B cell (primary cell): ENCODE measurements at regions not wholly inside any gene's neighbourhood (a gene's known extent, or its start where the extent isn't known, plus 50 kb on each side); places are given as distances from the start of the nearest gene placed in this dataset.

Source experiments
- ATAC-seq: fragments of 200-7000 bp; cut with Tn5 transposase; one replicate; pipeline ENCODE4 v1.10.0; 2021; ENCODE audit warnings: low read depth, mild to moderate bottlenecking, moderate number of reproducible peaks, moderate library complexity
- CTCF ChIA-PET: fragments of 350-600 bp; sonication (Branson Sonifier 250); formaldehyde crosslinking; loops from one replicate; lab custom pipeline; 2021; ENCODE audit warnings: antibody characterized with exemption, inconsistent platforms; lab: Charles Lee
- POLR2A ChIA-PET: fragments of 350-600 bp; sonication (Branson Sonifier 250); formaldehyde crosslinking; loops from one replicate; lab custom pipeline; 2021; ENCODE audit warnings: antibody characterized with exemption; lab: Charles Lee
- DNase-seq: peaks from one replicate; pipeline ENCODE4 v3.0.0; 2013
- H2AFZ ChIP-seq: 2 replicates; pipeline ENCODE4 v1.6.1; 2012; ENCODE audit warnings: mild to moderate bottlenecking, low read depth, low read length; ENCODE audit not compliant: insufficient read depth, poor library complexity, severe bottlenecking
- H3K27ac ChIP-seq, 2 donors: 1 replicate in 1 of 2; 2 replicates in 1 of 2; pipeline ENCODE4 v1.5.1; 2012 to 2013; ENCODE audit warnings: low read length in 2 of 2, mild to moderate bottlenecking in 2 of 2, moderate library complexity in 1 of 2
- H3K27me3 ChIP-seq, 4 experiments: fragments of 200-600 bp in 1 of 4; sonication (generic) in 1 of 4; replicated peaks in 1 of 4; 1 replicate in 2 of 4; 2 replicates in 2 of 4; pipeline versions ENCODE4 v1.6.1 to v1.7.0; 2013 to 2016; ENCODE audit warnings: low read length in 3 of 4, mild to moderate bottlenecking in 2 of 4, mixed read lengths in 1 of 4, moderate library complexity in 1 of 4; ENCODE audit not compliant: insufficient read depth in 4 of 4, control insufficient read depth in 3 of 4; ENCODE audit errors: control extremely low read depth in 1 of 4
- H3K36me3 ChIP-seq, 2 experiments: replicated peaks in 1 of 2; 1 replicate in 1 of 2; 2 replicates in 1 of 2; pipeline versions ENCODE4 v1.6.1 to v1.7.1; 2013; ENCODE audit warnings: low read length in 1 of 2; ENCODE audit not compliant: insufficient read depth in 2 of 2, control insufficient read depth in 1 of 2; ENCODE audit errors: control extremely low read depth in 1 of 2, extremely low read depth in 1 of 2
- H3K4me1 ChIP-seq, 2 donors: fragments of 200-600 bp in 1 of 2; sonication (generic) in 1 of 2; 1 replicate in 1 of 2; 2 replicates in 1 of 2; pipeline versions ENCODE4 v1.5.1 to v1.6.1; 2013 to 2017; ENCODE audit warnings: low read length in 2 of 2; ENCODE audit not compliant: control insufficient read depth in 2 of 2, insufficient read depth in 2 of 2
- H3K4me2 ChIP-seq: replicated peaks from 2 replicates; pipeline ENCODE3; 2012; ENCODE audit warnings: mild to moderate bottlenecking, low read depth, low read length; ENCODE audit not compliant: poor library complexity, severe bottlenecking
- H3K4me3 ChIP-seq, 5 experiments: fragments of 200-600 bp in 1 of 5; sonication (generic) in 1 of 5; 1 replicate in 3 of 5; 2 replicates in 2 of 5; pipeline versions ENCODE4 v1.5.1 to v1.7.0; 2011 to 2016; ENCODE audit warnings: low read length in 4 of 5, mild to moderate bottlenecking in 4 of 5, low read depth in 2 of 5, control low read depth in 1 of 5, moderate library complexity in 1 of 5; ENCODE audit not compliant: insufficient read depth in 1 of 5; ENCODE audit errors: control extremely low read depth in 1 of 5, extremely low read depth in 1 of 5
- H3K79me2 ChIP-seq: fragments of 200-600 bp; sonication (generic); one replicate; pipeline ENCODE4 v1.6.0; 2016; ENCODE audit warnings: low read length; ENCODE audit not compliant: control insufficient read depth, insufficient read depth
- H3K9ac ChIP-seq: fragments of 200-600 bp; sonication (generic); 2 replicates; pipeline ENCODE4 v1.6.1; 2017; ENCODE audit warnings: mild to moderate bottlenecking, low read length, moderate library complexity
- H3K9me3 ChIP-seq, 3 donors: one replicate each; pipeline versions ENCODE4 v1.6.1 to v1.7.1; 2013; ENCODE audit warnings: low read length in 2 of 3; ENCODE audit not compliant: control insufficient read depth in 2 of 3, insufficient read depth in 1 of 3; ENCODE audit errors: control extremely low read depth in 1 of 3
- H4K20me1 ChIP-seq: 2 replicates; pipeline ENCODE4 v1.6.0; 2012; ENCODE audit warnings: mild to moderate bottlenecking, low read length; ENCODE audit not compliant: insufficient read depth, control insufficient read depth, poor library complexity, severe bottlenecking
- H3K27ac Mint-ChIP-seq: one replicate; pipeline ENCODE4 v1.8.0; 2021; ENCODE audit warnings: mixed read lengths
- H3K27me3 Mint-ChIP-seq: one replicate; pipeline ENCODE4 v1.8.0; 2021; ENCODE audit warnings: mixed read lengths
- H3K4me1 Mint-ChIP-seq: one replicate; pipeline ENCODE4 v1.8.0; 2021; ENCODE audit warnings: mixed read lengths
- H3K4me3 Mint-ChIP-seq: one replicate; pipeline ENCODE4 v1.8.0; 2021; ENCODE audit warnings: mixed read lengths
- H3K9me3 Mint-ChIP-seq: one replicate; pipeline ENCODE4 v1.8.0; 2022; ENCODE audit warnings: mixed read lengths; ENCODE audit not compliant: insufficient read depth
- CTCF ChIP-seq: fragments of 200-600 bp; IDR thresholded peaks from one replicate; pipeline ENCODE4 v1.8.0; 2022; ENCODE audit warnings: antibody characterized with exemption, mild to moderate bottlenecking
- EZH2 ChIP-seq: IDR thresholded peaks from 2 replicates; pipeline ENCODE4 v1.6.1; 2012; ENCODE audit warnings: borderline replicate concordance, low read depth, mild to moderate bottlenecking, moderate library complexity, low read length; ENCODE audit not compliant: insufficient read depth, poor library complexity, severe bottlenecking
- WGBS: methylation state at CpG from one replicate; pipeline ENCODE4 v1.1.5; 2013; ENCODE audit warnings: missing lambda C conversion rate; ENCODE audit not compliant: insufficient coverage; 5-methylcytosine and 5-hydroxymethylcytosine counted together
- intact Hi-C: fragments of 100-400 bp; cut with micrococcal nuclease; formaldehyde crosslinking; loops from one replicate; pipeline ENCODE4 v1.10.0; 2022

GRCh38 chr3:28036599-28037575 lies 204.5 kb upstream of the CMC1 start:
- POLR2A ChIA-PET, result no interaction called here
- no peak overlapping the region for H3K4me3 ChIP-seq
- H2AFZ ChIP-seq, result no peak overlapping the region
- no peaks in the 10 kb centered on the region for H3K27me3 ChIP-seq
- CTCF ChIA-PET, result no interaction called here
- no peak for ATAC-seq
- TF ChIP-seq EZH2 (no peak), CTCF (no peak)
- Mint-ChIP-seq H3K4me1 (no peaks in the 10 kb centered on the region), H3K27me3 (peaks cover 4% of the 10 kb centered on the region), H3K27ac (no peak overlapping the region), H3K9me3 (peaks cover 3% of the 10 kb centered on the region), H3K4me3 (no peak overlapping the region)
- no peak for DNase-seq
- H4K20me1 ChIP-seq, result no peaks in the 10 kb centered on the region
- no peaks in the 10 kb centered on the region for H3K4me1 ChIP-seq
- no peak overlapping the region for H3K9ac ChIP-seq
- H3K36me3 ChIP-seq, result no peaks in the 10 kb centered on the region
- H3K4me2 ChIP-seq, result no peak overlapping the region
- no peak overlapping the region for H3K27ac ChIP-seq
- WGBS, result 100% methylated on average over 1 of the region's 4 CpGs
- peaks cover 0 to 9% (median 0%) of the 10 kb centered on the region in 3 donors for H3K9me3 ChIP-seq
- no peaks in the 10 kb centered on the region for H3K79me2 ChIP-seq
- intact Hi-C loops, result no loop called here

GRCh38 chr3:28039234-28039633 lies 202.2 kb upstream of the CMC1 start:
- Histone ChIP-seq H3K36me3 (no peaks in the 10 kb centered on the region), H3K4me3 (no peak overlapping the region), H2AFZ (no peak overlapping the region), H3K9ac (no peak overlapping the region), H3K27ac (no peak overlapping the region), H3K9me3 (no peaks in the 10 kb centered on the region), H3K4me2 (no peak overlapping the region), H3K27me3 (no peaks in the 10 kb centered on the region), H3K4me1 (no peaks in the 10 kb centered on the region), H4K20me1 (no peaks in the 10 kb centered on the region), H3K79me2 (no peaks in the 10 kb centered on the region)
- no peak overlapping the region for H3K4me3 Mint-ChIP-seq
- H3K9me3 Mint-ChIP-seq, result no peaks in the 10 kb centered on the region
- intact Hi-C loops, result no loop called here
- ATAC-seq (no peak), DNase-seq (no peak)
- no peak overlapping the region for H3K27ac Mint-ChIP-seq
- ChIA-PET POLR2A (no interaction called here), CTCF (no interaction called here)
- H3K27me3 Mint-ChIP-seq, result peaks cover 4% of the 10 kb centered on the region
- TF ChIP-seq EZH2, result no peak
- no peak for TF ChIP-seq CTCF
- H3K4me1 Mint-ChIP-seq, result no peaks in the 10 kb centered on the region
- no CpG with 5 or more reads among the region's 3 CpGs for WGBS
